ENCODE measurements at regions not wholly inside any gene's neighbourhood (a gene's known extent, or its start where the extent isn't known, plus 50 kb on each side); places are given as distances from the start of the nearest gene placed in this dataset.

DNA sequence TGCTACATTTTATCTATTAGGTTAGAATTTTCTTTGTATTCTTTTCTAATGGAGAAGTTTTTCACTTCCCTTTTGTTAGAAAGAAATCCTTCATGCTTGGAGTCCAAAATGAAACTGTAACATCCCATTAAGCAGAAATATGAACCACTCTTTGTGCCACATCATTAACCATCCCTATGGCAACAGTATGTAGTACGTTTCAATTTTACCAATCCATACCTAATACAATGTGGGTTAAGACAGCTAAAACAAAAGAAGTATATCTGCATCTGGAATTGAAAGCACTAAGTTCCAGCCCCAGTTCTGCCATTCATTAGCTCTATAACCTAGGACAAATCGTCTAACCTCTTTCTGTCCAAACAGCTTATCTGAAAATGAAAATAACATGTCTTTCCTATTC lies 409.2 kb upstream of the SPHKAP start:
- TF ChIP-seq, protein P1, sequence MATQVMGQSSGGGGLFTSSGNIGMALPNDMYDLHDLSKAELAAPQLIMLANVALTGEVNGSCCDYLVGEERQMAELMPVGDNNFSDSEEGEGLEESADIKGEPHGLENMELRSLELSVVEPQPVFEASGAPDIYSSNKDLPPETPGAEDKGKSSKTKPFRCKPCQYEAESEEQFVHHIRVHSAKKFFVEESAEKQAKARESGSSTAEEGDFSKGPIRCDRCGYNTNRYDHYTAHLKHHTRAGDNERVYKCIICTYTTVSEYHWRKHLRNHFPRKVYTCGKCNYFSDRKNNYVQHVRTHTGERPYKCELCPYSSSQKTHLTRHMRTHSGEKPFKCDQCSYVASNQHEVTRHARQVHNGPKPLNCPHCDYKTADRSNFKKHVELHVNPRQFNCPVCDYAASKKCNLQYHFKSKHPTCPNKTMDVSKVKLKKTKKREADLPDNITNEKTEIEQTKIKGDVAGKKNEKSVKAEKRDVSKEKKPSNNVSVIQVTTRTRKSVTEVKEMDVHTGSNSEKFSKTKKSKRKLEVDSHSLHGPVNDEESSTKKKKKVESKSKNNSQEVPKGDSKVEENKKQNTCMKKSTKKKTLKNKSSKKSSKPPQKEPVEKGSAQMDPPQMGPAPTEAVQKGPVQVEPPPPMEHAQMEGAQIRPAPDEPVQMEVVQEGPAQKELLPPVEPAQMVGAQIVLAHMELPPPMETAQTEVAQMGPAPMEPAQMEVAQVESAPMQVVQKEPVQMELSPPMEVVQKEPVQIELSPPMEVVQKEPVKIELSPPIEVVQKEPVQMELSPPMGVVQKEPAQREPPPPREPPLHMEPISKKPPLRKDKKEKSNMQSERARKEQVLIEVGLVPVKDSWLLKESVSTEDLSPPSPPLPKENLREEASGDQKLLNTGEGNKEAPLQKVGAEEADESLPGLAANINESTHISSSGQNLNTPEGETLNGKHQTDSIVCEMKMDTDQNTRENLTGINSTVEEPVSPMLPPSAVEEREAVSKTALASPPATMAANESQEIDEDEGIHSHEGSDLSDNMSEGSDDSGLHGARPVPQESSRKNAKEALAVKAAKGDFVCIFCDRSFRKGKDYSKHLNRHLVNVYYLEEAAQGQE (IDR thresholded peaks at IDR 0.05) = no peak
- TF ChIP-seq EGR1 (IDR thresholded peaks at IDR 0.05; ENCODE audit: low read depth in 2 of 2) (no peak), NR2F2 (IDR thresholded peaks at IDR 0.05) (no peak), RAD21 (IDR thresholded peaks at IDR 0.05) (no peak), GABPA (IDR thresholded peaks at IDR 0.05 in 1 of 2, conservative IDR thresholded peaks at IDR 0.05 in 1 of 2) (no peak), RXRA (IDR thresholded peaks at IDR 0.05) (no peak), YY1 (IDR thresholded peaks at IDR 0.05) (no peak)
- TF ChIP-seq, protein P2, sequence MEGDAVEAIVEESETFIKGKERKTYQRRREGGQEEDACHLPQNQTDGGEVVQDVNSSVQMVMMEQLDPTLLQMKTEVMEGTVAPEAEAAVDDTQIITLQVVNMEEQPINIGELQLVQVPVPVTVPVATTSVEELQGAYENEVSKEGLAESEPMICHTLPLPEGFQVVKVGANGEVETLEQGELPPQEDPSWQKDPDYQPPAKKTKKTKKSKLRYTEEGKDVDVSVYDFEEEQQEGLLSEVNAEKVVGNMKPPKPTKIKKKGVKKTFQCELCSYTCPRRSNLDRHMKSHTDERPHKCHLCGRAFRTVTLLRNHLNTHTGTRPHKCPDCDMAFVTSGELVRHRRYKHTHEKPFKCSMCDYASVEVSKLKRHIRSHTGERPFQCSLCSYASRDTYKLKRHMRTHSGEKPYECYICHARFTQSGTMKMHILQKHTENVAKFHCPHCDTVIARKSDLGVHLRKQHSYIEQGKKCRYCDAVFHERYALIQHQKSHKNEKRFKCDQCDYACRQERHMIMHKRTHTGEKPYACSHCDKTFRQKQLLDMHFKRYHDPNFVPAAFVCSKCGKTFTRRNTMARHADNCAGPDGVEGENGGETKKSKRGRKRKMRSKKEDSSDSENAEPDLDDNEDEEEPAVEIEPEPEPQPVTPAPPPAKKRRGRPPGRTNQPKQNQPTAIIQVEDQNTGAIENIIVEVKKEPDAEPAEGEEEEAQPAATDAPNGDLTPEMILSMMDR (IDR thresholded peaks at IDR 0.05; ENCODE audit: low read depth, low read length, missing input control) = no peak
- TF ChIP-seq, protein P3, sequence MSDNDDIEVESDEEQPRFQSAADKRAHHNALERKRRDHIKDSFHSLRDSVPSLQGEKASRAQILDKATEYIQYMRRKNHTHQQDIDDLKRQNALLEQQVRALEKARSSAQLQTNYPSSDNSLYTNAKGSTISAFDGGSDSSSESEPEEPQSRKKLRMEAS (IDR thresholded peaks at IDR 0.05) = no peak
- TF ChIP-seq, protein P4, sequence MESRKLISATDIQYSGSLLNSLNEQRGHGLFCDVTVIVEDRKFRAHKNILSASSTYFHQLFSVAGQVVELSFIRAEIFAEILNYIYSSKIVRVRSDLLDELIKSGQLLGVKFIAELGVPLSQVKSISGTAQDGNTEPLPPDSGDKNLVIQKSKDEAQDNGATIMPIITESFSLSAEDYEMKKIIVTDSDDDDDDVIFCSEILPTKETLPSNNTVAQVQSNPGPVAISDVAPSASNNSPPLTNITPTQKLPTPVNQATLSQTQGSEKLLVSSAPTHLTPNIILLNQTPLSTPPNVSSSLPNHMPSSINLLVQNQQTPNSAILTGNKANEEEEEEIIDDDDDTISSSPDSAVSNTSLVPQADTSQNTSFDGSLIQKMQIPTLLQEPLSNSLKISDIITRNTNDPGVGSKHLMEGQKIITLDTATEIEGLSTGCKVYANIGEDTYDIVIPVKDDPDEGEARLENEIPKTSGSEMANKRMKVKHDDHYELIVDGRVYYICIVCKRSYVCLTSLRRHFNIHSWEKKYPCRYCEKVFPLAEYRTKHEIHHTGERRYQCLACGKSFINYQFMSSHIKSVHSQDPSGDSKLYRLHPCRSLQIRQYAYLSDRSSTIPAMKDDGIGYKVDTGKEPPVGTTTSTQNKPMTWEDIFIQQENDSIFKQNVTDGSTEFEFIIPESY (IDR thresholded peaks at IDR 0.05) = no peak
- TF ChIP-seq, protein P5, sequence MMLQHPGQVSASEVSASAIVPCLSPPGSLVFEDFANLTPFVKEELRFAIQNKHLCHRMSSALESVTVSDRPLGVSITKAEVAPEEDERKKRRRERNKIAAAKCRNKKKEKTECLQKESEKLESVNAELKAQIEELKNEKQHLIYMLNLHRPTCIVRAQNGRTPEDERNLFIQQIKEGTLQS (IDR thresholded peaks at IDR 0.05) = no peak

All from liver (tissue), 3 donors.